ENCODE measurements at regions not wholly inside any gene's neighbourhood (a gene's known extent, or its start where the extent isn't known, plus 50 kb on each side); places are given as distances from the start of the nearest gene placed in this dataset.

DNA sequence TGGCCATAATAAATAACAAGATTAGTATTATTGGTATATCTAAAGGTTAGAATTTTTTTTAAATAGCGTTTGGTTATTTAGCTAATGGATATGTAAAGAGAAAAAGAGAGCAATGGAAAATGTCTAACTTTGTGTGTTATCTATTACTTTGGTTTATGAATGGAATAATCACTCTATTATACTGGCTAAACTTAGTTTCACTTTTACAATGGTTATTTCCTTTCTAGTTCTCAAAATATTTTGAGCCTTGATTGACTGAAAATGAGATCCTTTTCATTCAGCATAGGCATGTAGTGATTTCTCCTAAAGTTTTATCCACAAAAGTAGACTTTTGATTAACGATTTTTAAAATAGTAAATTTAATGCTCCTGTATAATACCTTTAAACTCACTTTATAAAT is 51.6 kb upstream of the MLIP start:
- TF ChIP-seq EZH2 (IDR thresholded peaks at IDR 0.05; ENCODE audit: insufficient read depth, poor library complexity, severe bottlenecking) (no peak), EZH2phosphoT487 (IDR thresholded peaks at IDR 0.05; ENCODE audit: insufficient read depth, low read depth) (no peak)
